ENCODE measurements at regions not wholly inside any gene's neighbourhood (a gene's known extent, or its start where the extent isn't known, plus 50 kb on each side); places are given as distances from the start of the nearest gene placed in this dataset.

GRCh38 chr22:44601725-44602124 lies 100.3 kb upstream of the PRR5 start:
- BruUV-seq (replicated peaks): no TSS peak

GRCh38 chr22:44601189-44601588 lies 100.8 kb upstream of the PRR5 start:
- Histone ChIP-seq H3K9me3 (ENCODE audit: low read depth, low read length, poor library complexity, severe bottlenecking) (no peaks in the 10 kb centered on the region), H3K4me3 (ENCODE audit: low read depth, low read length, poor library complexity, severe bottlenecking) (no peak overlapping the region), H3K27me3 (replicated peaks; ENCODE audit: insufficient read depth, low read depth, low read length, poor library complexity) (no peaks in the 10 kb centered on the region), H3K27ac (ENCODE audit: low read depth, low read length, poor library complexity, severe bottlenecking) (no peak overlapping the region), H3K4me1 (ENCODE audit: insufficient read depth, low read length, poor library complexity, severe bottlenecking) (no peaks in the 10 kb centered on the region), H3K36me3 (ENCODE audit: insufficient read depth, low read length, poor library complexity, severe bottlenecking) (no peaks in the 10 kb centered on the region)
- DNase-seq (ENCODE audit: low spot score): no peak
- intact Hi-C loops (cut with micrococcal nuclease; ENCODE audit: unreplicated experiment): no loop called here
- ChIA-PET POLR2A (ENCODE audit: low non-redundant PET) (interaction anchor here (0.7 kb wide), 1 partner anchor 465 kb away, joined by 3 read pairs; no protein-coding TSS in a partner anchor), CTCF (no interaction called here)
- BruUV-seq (replicated peaks): no TSS peak
- TF ChIP-seq EZH2 (IDR thresholded peaks at IDR 0.05; ENCODE audit: borderline replicate concordance, low read depth, low read length, poor library complexity, severe bottlenecking) (no peak), CTCF (conservative IDR thresholded peaks at IDR 0.05; ENCODE audit: low read depth, low read length) (no peak)

More at GRCh38 chr22:44601725-44602124, 100.3 kb upstream of the PRR5 start:
- Histone ChIP-seq H3K9me3 (ENCODE audit: low read depth, low read length, poor library complexity, severe bottlenecking) (no peaks in the 10 kb centered on the region), H3K4me1 (ENCODE audit: insufficient read depth, low read length, poor library complexity, severe bottlenecking) (no peaks in the 10 kb centered on the region), H3K36me3 (ENCODE audit: insufficient read depth, low read length, poor library complexity, severe bottlenecking) (no peaks in the 10 kb centered on the region), H3K27ac (ENCODE audit: low read depth, low read length, poor library complexity, severe bottlenecking) (no peak overlapping the region), H3K27me3 (replicated peaks; ENCODE audit: insufficient read depth, low read depth, low read length, poor library complexity) (no peaks in the 10 kb centered on the region), H3K4me3 (ENCODE audit: low read depth, low read length, poor library complexity, severe bottlenecking) (no peak overlapping the region)
- DNase-seq (ENCODE audit: low spot score): no peak
- ChIA-PET POLR2A (ENCODE audit: low non-redundant PET) (interaction anchor here (0.7 kb wide), 1 partner anchor 465 kb away, joined by 3 read pairs; no protein-coding TSS in a partner anchor), CTCF (no interaction called here)
- TF ChIP-seq EZH2 (IDR thresholded peaks at IDR 0.05; ENCODE audit: borderline replicate concordance, low read depth, low read length, poor library complexity, severe bottlenecking): no peak
- intact Hi-C loops (cut with micrococcal nuclease; ENCODE audit: unreplicated experiment): no loop called here

DNA sequence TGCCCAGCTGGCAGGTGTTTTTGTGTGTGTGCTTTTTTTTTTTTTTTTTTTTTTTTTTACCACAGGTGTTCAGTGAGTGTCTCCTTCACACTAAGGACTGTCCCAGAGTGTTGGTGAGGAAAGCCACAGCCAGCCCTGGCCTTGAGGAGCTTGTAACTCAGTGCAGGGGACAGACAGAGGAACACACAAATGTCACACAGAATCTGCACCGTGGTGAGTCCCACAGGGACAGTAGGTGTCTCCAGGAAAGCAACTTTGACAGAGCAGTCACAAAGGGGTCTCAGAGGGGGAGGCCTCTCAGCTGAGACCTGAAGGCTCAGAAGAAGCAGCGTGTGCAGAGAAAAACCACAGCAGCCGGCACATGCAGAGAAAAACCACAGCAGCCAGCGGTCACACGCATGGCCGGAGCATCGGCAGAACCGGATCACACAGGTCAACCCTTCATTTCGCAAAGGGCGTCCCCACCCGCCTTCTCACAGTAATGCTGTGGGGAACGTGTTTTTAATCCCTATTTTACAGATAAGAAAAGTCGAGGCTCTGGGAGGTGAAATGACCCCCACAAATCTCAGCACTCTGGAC lies 101.7 kb upstream of the PRR5 start:
- Histone ChIP-seq H3K27ac (ENCODE audit: low read depth, low read length, poor library complexity, severe bottlenecking) (no peak overlapping the region), H3K36me3 (ENCODE audit: insufficient read depth, low read length, poor library complexity, severe bottlenecking) (no peaks in the 10 kb centered on the region), H3K4me3 (ENCODE audit: low read depth, low read length, poor library complexity, severe bottlenecking) (no peak overlapping the region), H3K27me3 (replicated peaks; ENCODE audit: insufficient read depth, low read depth, low read length, poor library complexity) (no peaks in the 10 kb centered on the region), H3K9me3 (ENCODE audit: low read depth, low read length, poor library complexity, severe bottlenecking) (no peaks in the 10 kb centered on the region), H3K4me1 (ENCODE audit: insufficient read depth, low read length, poor library complexity, severe bottlenecking) (no peaks in the 10 kb centered on the region)
- CTCF ChIA-PET: no interaction called here
- intact Hi-C loops (cut with micrococcal nuclease; ENCODE audit: unreplicated experiment): no loop called here
- BruUV-seq (replicated peaks): no TSS peak
- TF ChIP-seq CTCF (conservative IDR thresholded peaks at IDR 0.05; ENCODE audit: low read depth, low read length): no peak
- TF ChIP-seq EZH2 (IDR thresholded peaks at IDR 0.05; ENCODE audit: borderline replicate concordance, low read depth, low read length, poor library complexity, severe bottlenecking): no peak
- POLR2A ChIA-PET (ENCODE audit: low non-redundant PET): no interaction called here
- DNase-seq (ENCODE audit: low spot score): no peak

Data from A673 (cell line).